PC-9 (cell line): ENCODE measurements at regions not wholly inside any gene's neighbourhood (a gene's known extent, or its start where the extent isn't known, plus 50 kb on each side); places are given as distances from the start of the nearest gene placed in this dataset.

ENCODE experiments used
- BruUV-seq: library from RNA; stranded (reverse); fragments of 400-500 nt; replicated peaks from 2 replicates; lab custom pipeline; 2021; lab: Mats Ljungman, UMichigan
- CTCF ChIA-PET: fragments of 300-600 bp; sonication (Branson Sonifier 250); formaldehyde crosslinking; loops from one replicate; lab custom pipeline; 2022; ENCODE audit warnings: antibody characterized with exemption; lab: Charles Lee
- POLR2A ChIA-PET: fragments of 300-600 bp; sonication (Branson Sonifier 250); formaldehyde crosslinking; loops from one replicate; lab custom pipeline; 2022; ENCODE audit warnings: antibody characterized with exemption; ENCODE audit not compliant: unreplicated experiment; lab: Charles Lee
- DNase-seq, 2 experiments: peaks; one replicate each; pipeline versions ENCODE4 v3.0.0 to v3.0.0-alpha.2; 2015 to 2022; ENCODE audit warnings: mixed read lengths in 1 of 2
- H2AFZ ChIP-seq: fragments of 200-600 bp; sonication (generic); 2 replicates; pipeline ENCODE4 v1.8.1; 2017; ENCODE audit warnings: antibody characterized with exemption
- H3F3A ChIP-seq: fragments of 200-600 bp; sonication (generic); 2 replicates; pipeline ENCODE4 v1.8.1; 2017; ENCODE audit warnings: antibody characterized with exemption, mild to moderate bottlenecking, low read depth; ENCODE audit not compliant: insufficient read depth
- H3K27ac ChIP-seq: fragments of 200-600 bp; sonication (generic); 2 replicates; pipeline ENCODE4 v1.6.1; 2016; ENCODE audit warnings: mixed run types
- H3K27me3 ChIP-seq: fragments of 200-600 bp; sonication (generic); 2 replicates; pipeline ENCODE4 v1.6.1; 2016; ENCODE audit warnings: low read depth, mixed run types; ENCODE audit not compliant: insufficient read depth
- H3K36me3 ChIP-seq: fragments of 200-600 bp; sonication (generic); 2 replicates; pipeline ENCODE4 v1.6.1; 2016; ENCODE audit warnings: low read depth, mixed run types
- H3K4me1 ChIP-seq: fragments of 200-600 bp; sonication (generic); replicated peaks from 2 replicates; pipeline ENCODE4 v1.6.1; 2016; ENCODE audit warnings: mixed run types; ENCODE audit not compliant: insufficient read depth
- H3K4me2 ChIP-seq: fragments of 200-600 bp; sonication (generic); 2 replicates; pipeline ENCODE4 v1.6.1; 2017; ENCODE audit warnings: mixed run types
- H3K4me3 ChIP-seq: fragments of 200-600 bp; sonication (generic); 2 replicates; pipeline ENCODE4 v1.6.1; 2016; ENCODE audit warnings: mixed run types
- H3K79me2 ChIP-seq: fragments of 200-600 bp; sonication (generic); 2 replicates; pipeline ENCODE4 v1.6.1; 2017; ENCODE audit warnings: low read depth, mixed run types
- H3K9me2 ChIP-seq: fragments of 200-600 bp; sonication (generic); 2 replicates; pipeline ENCODE4 v1.8.1; 2017; ENCODE audit warnings: mild to moderate bottlenecking; ENCODE audit not compliant: insufficient read depth
- H3K9me3 ChIP-seq: fragments of 200-600 bp; sonication (generic); 2 replicates; pipeline ENCODE4 v1.8.1; 2016; ENCODE audit warnings: low read depth; ENCODE audit not compliant: insufficient read depth
- H4K20me1 ChIP-seq: fragments of 200-600 bp; sonication (generic); 2 replicates; pipeline ENCODE4 v1.8.1; 2017; ENCODE audit not compliant: insufficient read depth
- EZH2 ChIP-seq: fragments of 200-600 bp; sonication (generic); IDR thresholded peaks from 2 replicates; pipeline ENCODE4 v1.8.0; 2017; ENCODE audit warnings: antibody characterized with exemption, low read depth
- intact Hi-C: fragments of 100-400 bp; cut with micrococcal nuclease; formaldehyde crosslinking; loops from one replicate; pipeline ENCODE4 v1.10.0; 2022; ENCODE audit not compliant: unreplicated experiment
- TF ChIP-seq, protein P1 (sequence below): fragments of 200-600 bp; sonication (generic); conservative IDR thresholded peaks from 2 replicates; pipeline ENCODE4 v1.6.1; 2017; ENCODE audit warnings: mixed run types, antibody characterized with exemption, mild to moderate bottlenecking, moderate library complexity

DNA sequence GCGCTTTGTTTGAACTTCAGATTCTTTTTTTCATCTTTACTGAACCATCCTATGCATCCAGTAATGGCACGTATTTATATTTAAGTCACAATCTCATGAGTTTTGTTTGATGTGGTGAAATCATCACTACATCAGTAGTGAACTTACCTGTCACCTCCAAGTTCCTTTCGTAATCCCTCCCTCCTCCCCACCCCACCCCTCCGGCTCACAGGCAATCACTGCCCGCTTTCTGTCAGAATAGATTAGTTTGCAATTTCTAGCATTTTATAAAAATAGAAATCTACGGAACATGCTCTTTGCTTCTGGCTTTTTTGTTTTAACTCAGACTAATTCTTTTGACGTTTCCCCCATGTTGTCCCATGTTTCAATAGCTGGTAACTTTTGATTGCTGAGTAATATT, 305.4 kb upstream of the IRX4 start:
- H3K79me2 ChIP-seq, result no peaks in the 10 kb centered on the region
- DNase-seq, result no peak
- H3F3A ChIP-seq, result no peaks in the 10 kb centered on the region
- no peaks in the 10 kb centered on the region for H3K9me3 ChIP-seq
- H3K36me3 ChIP-seq, result no peaks in the 10 kb centered on the region
- H3K9me2 ChIP-seq, result no peaks in the 10 kb centered on the region
- BruUV-seq, result no TSS peak
- H3K4me1 ChIP-seq, result no peaks in the 10 kb centered on the region
- TF ChIP-seq, protein P1, sequence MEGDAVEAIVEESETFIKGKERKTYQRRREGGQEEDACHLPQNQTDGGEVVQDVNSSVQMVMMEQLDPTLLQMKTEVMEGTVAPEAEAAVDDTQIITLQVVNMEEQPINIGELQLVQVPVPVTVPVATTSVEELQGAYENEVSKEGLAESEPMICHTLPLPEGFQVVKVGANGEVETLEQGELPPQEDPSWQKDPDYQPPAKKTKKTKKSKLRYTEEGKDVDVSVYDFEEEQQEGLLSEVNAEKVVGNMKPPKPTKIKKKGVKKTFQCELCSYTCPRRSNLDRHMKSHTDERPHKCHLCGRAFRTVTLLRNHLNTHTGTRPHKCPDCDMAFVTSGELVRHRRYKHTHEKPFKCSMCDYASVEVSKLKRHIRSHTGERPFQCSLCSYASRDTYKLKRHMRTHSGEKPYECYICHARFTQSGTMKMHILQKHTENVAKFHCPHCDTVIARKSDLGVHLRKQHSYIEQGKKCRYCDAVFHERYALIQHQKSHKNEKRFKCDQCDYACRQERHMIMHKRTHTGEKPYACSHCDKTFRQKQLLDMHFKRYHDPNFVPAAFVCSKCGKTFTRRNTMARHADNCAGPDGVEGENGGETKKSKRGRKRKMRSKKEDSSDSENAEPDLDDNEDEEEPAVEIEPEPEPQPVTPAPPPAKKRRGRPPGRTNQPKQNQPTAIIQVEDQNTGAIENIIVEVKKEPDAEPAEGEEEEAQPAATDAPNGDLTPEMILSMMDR, result no peak
- TF ChIP-seq EZH2, result no peak
- no peaks in the 10 kb centered on the region for H4K20me1 ChIP-seq
- no peak overlapping the region for H3K27ac ChIP-seq
- no peak overlapping the region for H3K4me3 ChIP-seq
- no peak overlapping the region for H3K4me2 ChIP-seq
- ChIA-PET POLR2A (no interaction called here), CTCF (no interaction called here)
- intact Hi-C loops, result no loop called here
- H3K27me3 ChIP-seq, result peaks cover 100% of the 10 kb centered on the region
- no peak overlapping the region for H2AFZ ChIP-seq

GRCh38 chr5:2187687-2188086, 305.0 kb upstream of the IRX4 start:
- Histone ChIP-seq H3K9me3 (no peaks in the 10 kb centered on the region), H3K27me3 (peaks cover 100% of the 10 kb centered on the region), H3K4me3 (no peak overlapping the region), H3K79me2 (no peaks in the 10 kb centered on the region), H3K27ac (no peak overlapping the region), H3K36me3 (no peaks in the 10 kb centered on the region), H3K4me2 (no peak overlapping the region), H3K9me2 (no peaks in the 10 kb centered on the region), H3F3A (no peaks in the 10 kb centered on the region), H3K4me1 (no peaks in the 10 kb centered on the region), H4K20me1 (no peaks in the 10 kb centered on the region), H2AFZ (no peak overlapping the region)
- CTCF ChIA-PET, result no interaction called here
- POLR2A ChIA-PET, result no interaction called here
- intact Hi-C loops, result no loop called here
- DNase-seq, result no peak
- BruUV-seq, result no TSS peak
- TF ChIP-seq, protein P1, result no peak
- no peak for TF ChIP-seq EZH2

GRCh38 chr5:2187156-2187555, 304.4 kb upstream of the IRX4 start:
- Histone ChIP-seq H2AFZ (no peak overlapping the region), H3K36me3 (no peaks in the 10 kb centered on the region), H3K4me1 (no peaks in the 10 kb centered on the region), H3K4me2 (no peak overlapping the region), H3K79me2 (no peaks in the 10 kb centered on the region), H3K9me3 (no peaks in the 10 kb centered on the region), H4K20me1 (no peaks in the 10 kb centered on the region), H3K27me3 (peaks cover 100% of the 10 kb centered on the region), H3K9me2 (no peaks in the 10 kb centered on the region), H3K27ac (no peak overlapping the region), H3K4me3 (no peak overlapping the region), H3F3A (no peaks in the 10 kb centered on the region)
- ChIA-PET CTCF (no interaction called here), POLR2A (no interaction called here)
- BruUV-seq, result no TSS peak
- TF ChIP-seq, protein P1, result no peak
- TF ChIP-seq EZH2, result no peak
- intact Hi-C loops, result no loop called here
- DNase-seq, result no peak
